NCI-H82 (cell line): ENCODE measurements at regions not wholly inside any gene's neighbourhood (a gene's known extent, or its start where the extent isn't known, plus 50 kb on each side); places are given as distances from the start of the nearest gene placed in this dataset.

Experiments
- DNase-seq: peaks from one replicate; lab custom pipeline; 2025; lab: John Stamatoyannopoulos, UW

- no peak for DNase-seq
Observed at GRCh38 chr1:214928574-214928973, 154.0 kb upstream of the KCNK2 start.

- DNase-seq: no peak
Observed at GRCh38 chr1:214933375-214933774, 149.2 kb upstream of the KCNK2 start.

- DNase-seq: no peak
Observed at GRCh38 chr1:214934045-214934444, 148.5 kb upstream of the KCNK2 start.

DNA sequence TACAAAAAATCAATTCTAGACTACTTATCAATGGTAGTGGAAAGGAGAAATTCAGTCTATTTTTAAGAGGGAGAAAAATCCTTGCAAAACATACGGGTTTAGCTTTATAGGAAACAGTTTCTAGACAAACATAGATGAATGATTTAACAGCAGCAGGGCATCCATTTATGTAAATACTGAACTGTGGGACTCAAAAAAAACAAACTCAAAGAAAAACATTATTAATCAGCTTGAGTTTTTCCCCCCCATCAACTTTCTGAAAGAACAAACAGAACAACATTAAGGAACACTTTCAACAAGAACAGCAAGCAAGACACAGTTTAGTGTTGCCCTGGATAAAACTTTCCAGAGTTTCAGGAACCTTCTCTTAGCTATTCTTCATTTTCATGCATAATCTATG lies 147.3 kb upstream of the KCNK2 start:
- no peak for DNase-seq

- DNase-seq: no peak
Observed at GRCh38 chr1:214939180-214939579, 143.4 kb upstream of the KCNK2 start.

GRCh38 chr1:214941061-214941460 lies 141.5 kb upstream of the KCNK2 start:
- no peak for DNase-seq

- no peak for DNase-seq
Observed at GRCh38 chr1:214943054-214943453, 139.5 kb upstream of the KCNK2 start.

GRCh38 chr1:214946615-214947014 lies 135.9 kb upstream of the KCNK2 start:
- DNase-seq: no peak

- DNase-seq: peak; percentile 88
Observed at GRCh38 chr1:214952648-214953047, 129.9 kb upstream of the KCNK2 start.

DNA sequence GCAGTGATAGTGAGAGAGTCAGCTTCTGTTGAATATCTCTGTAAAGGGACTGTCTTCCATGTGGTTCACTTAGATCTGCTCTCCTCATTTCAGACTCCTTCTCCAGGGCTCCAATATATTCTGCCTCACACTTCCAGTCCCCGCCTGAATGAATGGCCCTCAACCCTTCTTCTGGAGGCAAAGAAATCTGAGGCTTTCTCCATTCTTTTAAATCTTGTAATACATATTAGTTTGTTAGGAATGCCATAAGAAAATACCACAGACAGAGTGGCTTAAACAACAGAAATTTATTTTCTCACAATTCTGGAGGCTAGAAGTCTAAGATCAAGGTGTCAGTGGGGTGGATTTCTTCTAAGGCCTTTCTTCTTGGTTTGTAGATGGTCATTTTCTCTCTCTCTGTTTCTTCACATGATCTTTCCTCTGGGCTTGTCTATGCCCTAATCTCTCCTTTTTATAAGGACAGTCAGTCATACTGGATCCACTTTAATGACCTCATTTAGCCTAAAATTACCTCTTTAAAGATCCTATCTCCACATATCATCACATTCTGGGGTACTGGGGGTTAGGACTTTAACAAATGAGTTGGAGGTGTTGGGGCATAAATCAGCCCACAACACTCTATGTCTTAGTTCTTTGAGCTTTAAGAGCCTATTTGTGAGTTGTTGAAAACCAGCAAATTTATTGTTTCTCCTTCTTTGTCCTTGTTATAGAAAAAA lies 128.5 kb upstream of the KCNK2 start:
- DNase-seq: no peak

DNA sequence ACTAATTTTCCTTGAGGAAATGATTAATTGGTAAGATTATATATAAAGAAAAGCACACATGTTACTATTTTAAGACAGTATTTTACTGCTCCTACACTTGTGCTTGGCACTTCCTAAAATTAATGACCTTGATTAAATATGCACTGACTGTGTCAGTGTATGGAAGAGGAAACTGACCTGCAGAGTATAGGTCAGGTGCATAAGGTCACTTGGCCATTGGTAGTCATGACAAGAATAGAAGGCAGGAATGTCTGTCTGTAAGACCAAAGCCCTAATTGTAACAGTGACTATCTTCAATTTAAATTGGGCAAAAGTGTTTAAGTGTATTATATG lies 128.0 kb upstream of the KCNK2 start:
- DNase-seq: no peak

DNA sequence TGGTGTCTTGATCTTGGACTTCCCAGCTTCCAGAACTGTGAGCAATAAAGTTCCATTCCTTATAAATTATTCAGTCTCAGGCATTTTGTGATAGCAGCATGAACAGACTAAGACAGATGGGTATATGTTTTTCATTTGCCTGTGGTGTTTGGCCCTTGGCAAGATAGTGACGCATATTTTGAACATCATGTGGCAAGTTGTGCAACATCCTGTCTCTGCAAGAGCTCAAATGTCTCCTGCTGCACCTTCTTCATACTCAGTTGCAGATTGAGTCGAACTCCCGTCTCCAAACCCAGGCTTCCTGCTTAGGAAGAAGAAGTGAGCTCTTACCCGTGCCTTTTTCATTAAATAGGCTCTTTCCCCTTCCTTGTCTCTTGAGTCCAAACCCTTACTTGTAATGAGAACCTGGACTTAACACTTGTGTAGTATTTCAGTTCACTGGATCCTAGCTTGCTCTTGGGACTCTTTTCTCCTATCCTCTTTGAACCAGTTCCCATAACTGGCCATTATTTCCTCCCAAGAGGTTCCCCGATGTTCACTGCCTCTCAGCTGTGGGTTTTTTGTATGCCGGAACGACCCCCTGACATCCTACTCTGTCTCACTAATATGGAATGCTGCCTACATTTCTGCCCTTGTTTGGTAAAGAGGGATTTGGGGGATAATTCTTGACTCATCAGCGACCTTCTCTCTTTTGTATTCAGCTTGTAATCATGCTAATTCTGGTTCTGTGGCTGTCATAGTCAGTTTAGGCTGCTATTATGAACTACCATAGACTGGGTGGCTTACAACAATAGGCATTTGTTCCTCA lies 125.0 kb upstream of the KCNK2 start:
- no peak for DNase-seq

- DNase-seq: no peak
Observed at GRCh38 chr1:214958486-214958885, 124.1 kb upstream of the KCNK2 start.

DNA sequence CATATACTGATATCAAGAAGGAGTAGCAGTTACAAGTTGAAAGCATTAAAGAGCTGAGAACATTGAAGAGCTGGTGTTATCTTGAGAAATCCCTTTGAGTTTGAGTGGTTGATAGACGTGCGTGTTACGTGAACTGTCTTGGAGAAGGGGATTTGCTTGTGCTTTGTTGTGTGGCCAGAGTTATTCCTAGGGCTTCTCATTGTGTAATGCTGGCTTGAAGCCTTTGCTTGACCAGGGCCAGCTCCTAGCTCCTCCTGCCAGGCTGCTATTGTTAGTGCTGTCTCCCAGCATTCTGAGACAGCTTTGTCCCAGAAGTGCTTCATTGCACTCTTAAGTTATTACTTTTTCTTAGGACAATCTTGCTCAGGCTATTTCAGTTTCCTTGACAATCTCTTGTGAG lies 116.2 kb upstream of the KCNK2 start:
- no peak for DNase-seq

GRCh38 chr1:214967865-214968575 lies 114.5 kb upstream of the KCNK2 start:
- DNase-seq: no peak

DNA sequence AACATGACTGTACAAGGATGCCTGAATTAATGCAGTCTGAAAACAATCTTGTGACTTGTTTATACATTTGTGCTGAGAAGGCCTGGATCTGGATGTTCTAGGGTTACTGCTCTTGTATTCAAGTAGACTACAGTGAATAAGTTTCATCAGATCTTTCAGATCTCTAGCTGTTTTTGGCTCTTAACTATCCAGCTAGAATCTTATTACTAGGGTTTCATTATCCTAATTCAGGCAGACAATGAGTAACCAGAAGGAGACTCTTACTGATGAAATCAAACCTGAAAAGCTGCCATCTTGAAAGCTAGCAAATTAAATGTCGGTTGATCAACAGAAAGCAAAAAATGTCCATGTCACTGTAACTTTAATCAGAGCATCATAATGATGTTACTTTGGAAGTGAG lies 112.5 kb upstream of the KCNK2 start:
- no peak for DNase-seq

DNA sequence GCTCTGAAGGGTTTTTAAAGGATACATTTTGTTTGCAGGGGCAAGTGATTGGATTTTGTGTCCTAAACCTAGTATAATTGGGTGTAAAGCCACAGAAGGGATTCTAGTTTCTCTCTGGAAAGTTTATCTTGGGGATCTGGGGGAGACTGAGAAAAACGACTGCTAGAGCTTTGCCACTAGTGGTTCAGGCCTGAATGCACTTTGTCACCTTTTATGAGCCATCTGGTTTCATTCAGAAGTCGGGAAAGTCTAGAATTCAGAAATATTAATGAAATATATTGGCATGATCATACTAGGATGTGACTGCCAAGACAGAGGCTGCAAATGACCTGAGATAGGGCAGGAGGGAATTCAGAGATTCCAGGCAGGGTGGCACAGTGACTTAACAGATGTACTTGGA lies 111.5 kb upstream of the KCNK2 start:
- no peak for DNase-seq

GRCh38 chr1:214974002-214974401 lies 108.5 kb upstream of the KCNK2 start:
- no peak for DNase-seq

GRCh38 chr1:214976665-214977064 lies 105.9 kb upstream of the KCNK2 start:
- DNase-seq: no peak

DNA sequence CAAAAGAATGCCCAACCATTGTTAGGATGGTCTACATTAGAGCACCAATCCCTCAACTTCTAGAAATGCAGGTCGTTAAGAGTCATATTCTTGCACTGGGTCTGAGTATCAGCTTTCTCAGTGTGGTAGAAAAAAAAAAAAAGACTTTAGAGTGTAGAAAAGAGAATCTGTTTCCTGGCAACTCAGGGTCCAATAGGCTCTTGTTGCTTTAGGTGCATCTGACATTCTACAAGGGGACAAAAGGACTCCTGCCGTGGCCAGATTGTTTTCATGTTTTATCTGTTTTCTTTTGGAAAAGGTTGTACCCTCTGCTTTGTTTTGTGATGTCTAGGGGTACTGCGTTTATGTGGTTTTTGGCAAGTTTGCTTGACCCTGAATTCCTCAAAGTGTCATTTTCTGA lies 105.4 kb upstream of the KCNK2 start:
- no peak for DNase-seq

DNA sequence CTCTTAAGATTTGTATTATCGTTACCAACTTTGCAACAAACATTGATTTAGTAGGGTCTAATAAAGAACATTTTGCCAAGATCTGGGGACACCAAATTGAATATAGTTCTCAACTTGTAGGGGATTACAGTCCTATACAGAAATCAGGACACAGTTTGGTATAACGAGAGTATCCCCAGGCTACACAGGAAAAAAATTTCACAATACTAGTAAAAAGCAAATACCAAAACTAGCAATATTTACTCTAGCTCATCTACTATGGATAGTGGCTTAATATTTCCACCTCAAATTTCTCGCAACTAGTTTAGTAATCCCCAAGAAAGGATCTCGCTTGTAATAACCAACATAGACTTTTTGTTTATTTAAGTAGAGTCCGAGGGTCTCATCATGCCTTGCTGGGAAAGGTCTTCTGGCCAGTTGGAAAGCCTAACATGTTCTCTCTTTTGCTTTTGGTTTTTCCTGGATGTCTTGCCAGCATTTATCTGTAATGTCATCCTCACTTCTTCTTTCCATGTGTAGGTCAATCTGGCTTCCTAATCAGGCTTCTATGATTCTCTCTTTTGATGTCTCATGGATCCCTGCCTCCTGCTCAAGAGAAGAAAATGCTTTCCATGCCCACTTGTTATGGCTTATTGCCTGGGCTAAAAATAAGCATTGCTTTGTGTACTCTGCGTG lies 104.7 kb upstream of the KCNK2 start:
- DNase-seq: no peak

DNA sequence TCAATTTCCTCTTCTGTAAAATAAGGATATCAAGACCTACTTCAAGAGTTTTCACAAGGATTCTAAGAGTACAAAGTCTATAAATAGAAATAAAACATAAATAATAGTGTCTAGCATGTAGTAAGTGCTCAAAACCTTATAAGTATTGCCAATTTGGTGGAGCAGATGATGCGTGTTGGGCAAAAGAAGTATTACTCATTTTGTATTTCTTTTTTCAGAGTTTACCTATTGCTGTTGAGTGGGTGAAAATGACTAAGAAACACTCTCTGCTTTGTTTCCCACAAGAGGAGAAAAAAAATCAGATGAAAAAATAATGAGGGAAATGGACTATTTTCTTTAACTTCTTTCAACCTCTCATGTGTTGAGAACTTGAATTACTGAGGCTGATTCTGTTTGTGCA lies 103.3 kb upstream of the KCNK2 start:
- DNase-seq: no peak

GRCh38 chr1:214980921-214981320 lies 101.6 kb upstream of the KCNK2 start:
- no peak for DNase-seq
